Neural progenitor cell (in vitro differentiated cells): ENCODE measurements at regions not wholly inside any gene's neighbourhood (a gene's known extent, or its start where the extent isn't known, plus 50 kb on each side); places are given as distances from the start of the nearest gene placed in this dataset.

Source experiments
- DNase-seq: peaks from one replicate; pipeline ENCODE4 v3.0.0-alpha.2; 2016; ENCODE audit warnings: low spot score
- H2AFZ ChIP-seq: fragments of 200-600 bp; sonication (generic); replicated peaks from 2 replicates; pipeline ENCODE4 v1.6.1; 2016; ENCODE audit warnings: antibody characterized with exemption
- H3F3A ChIP-seq: fragments of 200-600 bp; sonication (generic); 2 replicates; pipeline ENCODE4 v1.6.1; 2016; ENCODE audit warnings: antibody characterized with exemption, low read depth
- H3K27ac ChIP-seq: fragments of 200-600 bp; sonication (generic); 2 replicates; pipeline ENCODE4 v1.5.1; 2016; ENCODE audit warnings: mild to moderate bottlenecking
- H3K27me3 ChIP-seq: fragments of 200-600 bp; sonication (generic); 2 replicates; pipeline ENCODE4 v1.6.1; 2016; ENCODE audit warnings: mild to moderate bottlenecking, moderate library complexity
- H3K36me3 ChIP-seq: fragments of 200-600 bp; sonication (generic); 2 replicates; pipeline ENCODE4 v1.5.1; 2016
- H3K4me1 ChIP-seq: fragments of 200-600 bp; sonication (generic); 2 replicates; pipeline ENCODE4 v1.6.1; 2016; ENCODE audit warnings: mixed run types
- H3K4me2 ChIP-seq: fragments of 200-600 bp; sonication (generic); 2 replicates; pipeline ENCODE4 v1.6.1; 2016
- H3K4me3 ChIP-seq: fragments of 200-600 bp; sonication (generic); 2 replicates; pipeline ENCODE4 v1.5.1; 2016
- H3K79me2 ChIP-seq: fragments of 200-600 bp; sonication (generic); 2 replicates; pipeline ENCODE4 v1.6.1; 2016; ENCODE audit warnings: low read depth
- H3K9ac ChIP-seq: fragments of 200-600 bp; sonication (generic); 2 replicates; pipeline ENCODE4 v1.6.1; 2016
- H3K9me3 ChIP-seq: fragments of 200-600 bp; sonication (generic); 2 replicates; pipeline ENCODE4 v1.5.1; 2016; ENCODE audit warnings: low read depth
- H4K20me1 ChIP-seq: fragments of 200-600 bp; sonication (generic); 2 replicates; pipeline ENCODE4 v1.6.1; 2016; ENCODE audit warnings: low read depth
- H3K27ac Mint-ChIP-seq: 3 replicates; pipeline ENCODE4 v1.8.0; 2021; ENCODE audit warnings: mixed read lengths
- H3K27me3 Mint-ChIP-seq: 2 replicates; pipeline ENCODE4 v1.8.0; 2022; ENCODE audit warnings: low read depth, mild to moderate bottlenecking, inconsistent platforms, moderate library complexity, mixed read lengths; ENCODE audit not compliant: insufficient read depth
- H3K36me3 Mint-ChIP-seq: 3 replicates; pipeline ENCODE4 v1.8.0; 2021; ENCODE audit warnings: mixed read lengths
- H3K4me1 Mint-ChIP-seq: 3 replicates; pipeline ENCODE4 v1.8.0; 2021; ENCODE audit warnings: mixed read lengths
- H3K4me3 Mint-ChIP-seq: 3 replicates; pipeline ENCODE4 v1.8.0; 2021; ENCODE audit warnings: mild to moderate bottlenecking, moderate library complexity, mixed read lengths
- H3K9me3 Mint-ChIP-seq: 3 replicates; pipeline ENCODE4 v1.8.0; 2020; ENCODE audit warnings: mixed read lengths
- CTCF ChIP-seq: fragments of 200-600 bp; sonication (generic); IDR thresholded peaks from 2 replicates; pipeline ENCODE4 v1.5.1; 2017; ENCODE audit warnings: antibody characterized with exemption, mild to moderate bottlenecking
- EZH2 ChIP-seq: fragments of 200-600 bp; sonication (generic); IDR thresholded peaks from 2 replicates; pipeline ENCODE4 v1.6.1; 2017; ENCODE audit warnings: antibody characterized with exemption, mild to moderate bottlenecking, moderate library complexity
- EZH2phosphoT487 ChIP-seq: fragments of 200-600 bp; sonication (generic); IDR thresholded peaks from 2 replicates; pipeline ENCODE4 v1.6.1; 2017; ENCODE audit warnings: antibody characterized with exemption

GRCh38 chr5:124620743-124621142, 125.7 kb downstream of the ZNF608 start:
- Mint-ChIP-seq H3K36me3 (no peaks in the 10 kb centered on the region), H3K9me3 (no peaks in the 10 kb centered on the region), H3K4me1 (no peaks in the 10 kb centered on the region), H3K27me3 (no peaks in the 10 kb centered on the region), H3K27ac (no peak overlapping the region), H3K4me3 (no peak overlapping the region)
- H3K36me3 ChIP-seq: no peaks in the 10 kb centered on the region
- no peak for DNase-seq
- no peak overlapping the region for H3K4me2 ChIP-seq
- no peaks in the 10 kb centered on the region for H4K20me1 ChIP-seq
- no peak overlapping the region for H2AFZ ChIP-seq
- H3F3A ChIP-seq: peaks cover 7% of the 10 kb centered on the region
- no peak overlapping the region for H3K27ac ChIP-seq
- no peak overlapping the region for H3K4me3 ChIP-seq
- H3K79me2 ChIP-seq: no peaks in the 10 kb centered on the region
- H3K9me3 ChIP-seq: no peaks in the 10 kb centered on the region
- no peaks in the 10 kb centered on the region for H3K27me3 ChIP-seq
- H3K9ac ChIP-seq: no peak overlapping the region
- H3K4me1 ChIP-seq: peaks cover 16% of the 10 kb centered on the region
- TF ChIP-seq EZH2phosphoT487 (no peak), EZH2 (no peak), CTCF (no peak)

GRCh38 chr5:124619121-124619520, 127.3 kb downstream of the ZNF608 start:
- Mint-ChIP-seq H3K4me1 (no peaks in the 10 kb centered on the region), H3K36me3 (no peaks in the 10 kb centered on the region), H3K9me3 (no peaks in the 10 kb centered on the region), H3K27ac (no peak overlapping the region), H3K4me3 (no peak overlapping the region), H3K27me3 (no peaks in the 10 kb centered on the region)
- H3K36me3 ChIP-seq: no peaks in the 10 kb centered on the region
- TF ChIP-seq CTCF: no peak
- no peak for TF ChIP-seq EZH2phosphoT487
- TF ChIP-seq EZH2: no peak
- no peak overlapping the region for H3K27ac ChIP-seq
- no peaks in the 10 kb centered on the region for H4K20me1 ChIP-seq
- H3K9ac ChIP-seq: no peak overlapping the region
- no peak for DNase-seq
- H3K79me2 ChIP-seq: no peaks in the 10 kb centered on the region
- peaks cover 7% of the 10 kb centered on the region for H3F3A ChIP-seq
- no peaks in the 10 kb centered on the region for H3K27me3 ChIP-seq
- no peak overlapping the region for H3K4me2 ChIP-seq
- H3K4me3 ChIP-seq: no peak overlapping the region
- no peak overlapping the region for H2AFZ ChIP-seq
- H3K4me1 ChIP-seq: peaks cover 23% of the 10 kb centered on the region
- no peaks in the 10 kb centered on the region for H3K9me3 ChIP-seq

- H3K27ac ChIP-seq: no peak overlapping the region
- no peak overlapping the region for H3K9ac ChIP-seq
- Mint-ChIP-seq H3K36me3 (no peaks in the 10 kb centered on the region), H3K9me3 (no peaks in the 10 kb centered on the region), H3K4me3 (no peak overlapping the region), H3K27me3 (peaks cover 3% of the 10 kb centered on the region), H3K4me1 (no peaks in the 10 kb centered on the region), H3K27ac (no peak overlapping the region)
- H3K4me3 ChIP-seq: no peak overlapping the region
- no peak overlapping the region for H3K4me2 ChIP-seq
- H3K9me3 ChIP-seq: no peaks in the 10 kb centered on the region
- H3K27me3 ChIP-seq: no peaks in the 10 kb centered on the region
- H3K4me1 ChIP-seq: peaks cover 23% of the 10 kb centered on the region
- no peaks in the 10 kb centered on the region for H3K79me2 ChIP-seq
- no peak overlapping the region for H2AFZ ChIP-seq
- H4K20me1 ChIP-seq: no peaks in the 10 kb centered on the region
- no peak for DNase-seq
- H3F3A ChIP-seq: peaks cover 7% of the 10 kb centered on the region
- TF ChIP-seq EZH2 (no peak), EZH2phosphoT487 (no peak), CTCF (no peak)
- H3K36me3 ChIP-seq: no peaks in the 10 kb centered on the region
Measured at GRCh38 chr5:124617787-124618186, 128.7 kb downstream of the ZNF608 start.
